Neuronal stem cell (in vitro differentiated cells): ENCODE measurements at regions not wholly inside any gene's neighbourhood (a gene's known extent, or its start where the extent isn't known, plus 50 kb on each side); places are given as distances from the start of the nearest gene placed in this dataset.

Source experiments
- DNase-seq: peaks from one replicate; pipeline ENCODE4 v3.0.0-alpha.2; 2013; ENCODE audit warnings: low spot score
- H2AFZ ChIP-seq: one replicate; pipeline ENCODE4 v1.6.1; 2013; ENCODE audit warnings: mild to moderate bottlenecking, low read length, inconsistent platforms
- H2AK5ac ChIP-seq: 2 replicates; pipeline ENCODE4 v1.6.1; 2013; ENCODE audit warnings: low read depth, mild to moderate bottlenecking, inconsistent platforms, low read length, moderate library complexity, mixed read lengths
- H2BK120ac ChIP-seq: 2 replicates; pipeline ENCODE4 v1.6.1; 2013; ENCODE audit warnings: low read depth, mild to moderate bottlenecking, inconsistent platforms, low read length, moderate library complexity, mixed read lengths
- H2BK12ac ChIP-seq: one replicate; pipeline ENCODE4 v1.6.1; 2013; ENCODE audit warnings: low read length, inconsistent platforms
- H2BK15ac ChIP-seq: 2 replicates; pipeline ENCODE4 v1.6.1; 2013; ENCODE audit warnings: mild to moderate bottlenecking, low read length, inconsistent platforms, mixed read lengths
- H2BK5ac ChIP-seq: one replicate; pipeline ENCODE4 v1.6.1; 2013; ENCODE audit warnings: inconsistent platforms, mild to moderate bottlenecking, low read length, moderate library complexity
- H3K14ac ChIP-seq: one replicate; pipeline ENCODE4 v1.6.1; 2013; ENCODE audit warnings: low read length, inconsistent platforms
- H3K18ac ChIP-seq: 2 replicates; pipeline ENCODE4 v1.6.1; 2013; ENCODE audit warnings: low read length, inconsistent platforms
- H3K23ac ChIP-seq: 2 replicates; pipeline ENCODE4 v1.6.1; 2013; ENCODE audit warnings: low read depth, mild to moderate bottlenecking, mixed read lengths, low read length, inconsistent platforms; ENCODE audit not compliant: poor library complexity
- H3K27ac ChIP-seq: replicated peaks from 3 replicates; pipeline ENCODE4 v1.5.1; 2013; ENCODE audit warnings: low read length, inconsistent platforms
- H3K27me3 ChIP-seq, 3 experiments: 2 replicates each; pipeline ENCODE4 v1.6.1; 2013; ENCODE audit warnings: low read length in 3 of 3, mild to moderate bottlenecking in 2 of 3, inconsistent platforms in 1 of 3, low read depth in 1 of 3, mixed read lengths in 1 of 3, moderate library complexity in 1 of 3; ENCODE audit not compliant: control insufficient read depth in 3 of 3, insufficient read depth in 3 of 3
- H3K36me3 ChIP-seq, 2 donors: replicated peaks in 1 of 2; 2 replicates each; pipeline ENCODE4 v1.6.1; 2013; ENCODE audit warnings: low read length in 2 of 2; ENCODE audit not compliant: control insufficient read depth in 2 of 2, insufficient read depth in 2 of 2
- H3K4ac ChIP-seq: 2 replicates; pipeline ENCODE4 v1.6.1; 2013; ENCODE audit warnings: inconsistent platforms, mild to moderate bottlenecking, low read length, moderate library complexity
- H3K4me1 ChIP-seq, 2 donors: 1 replicate in 1 of 2; 2 replicates in 1 of 2; pipeline ENCODE4 v1.6.1; 2013; ENCODE audit warnings: low read length in 2 of 2, low read depth in 1 of 2; ENCODE audit not compliant: control insufficient read depth in 2 of 2, insufficient read depth in 1 of 2
- H3K4me2 ChIP-seq: one replicate; pipeline ENCODE4 v1.6.1; 2013; ENCODE audit warnings: mild to moderate bottlenecking, low read length, inconsistent platforms; ENCODE audit not compliant: insufficient read depth, poor library complexity, severe bottlenecking
- H3K4me3 ChIP-seq, 2 donors: 2 replicates each; pipeline ENCODE4 v1.5.1; 2013; ENCODE audit warnings: low read length in 2 of 2, mild to moderate bottlenecking in 2 of 2, inconsistent platforms in 1 of 2, moderate library complexity in 1 of 2
- H3K79me1 ChIP-seq: one replicate; pipeline ENCODE4 v1.6.1; 2013; ENCODE audit warnings: low read depth, mild to moderate bottlenecking, inconsistent platforms, low read length, moderate library complexity
- H3K9ac ChIP-seq: one replicate; pipeline ENCODE4 v1.6.1; 2013; ENCODE audit warnings: mild to moderate bottlenecking, low read depth, low read length, inconsistent platforms; ENCODE audit not compliant: poor library complexity
- H3K9me3 ChIP-seq, 2 donors: replicated peaks in 1 of 2; 2 replicates each; pipeline versions ENCODE3 to v1.6.1; 2013; ENCODE audit warnings: low read length in 2 of 2, mild to moderate bottlenecking in 2 of 2, inconsistent platforms in 1 of 2, low read depth in 1 of 2, mixed read lengths in 1 of 2, moderate library complexity in 1 of 2; ENCODE audit not compliant: control insufficient read depth in 2 of 2, insufficient read depth in 1 of 2
- H4K8ac ChIP-seq: one replicate; pipeline ENCODE4 v1.6.1; 2013; ENCODE audit warnings: low read depth, mild to moderate bottlenecking, inconsistent platforms, low read length, moderate library complexity
- H4K91ac ChIP-seq: one replicate; pipeline ENCODE4 v1.6.1; 2013; ENCODE audit warnings: low read length, low read depth, mild to moderate bottlenecking, inconsistent platforms; ENCODE audit not compliant: poor library complexity
- WGBS, 2 donors: extraction: QIAGEN DNeasy Blood & Tissue Kit; methylation state at CpG; one replicate each; pipeline ENCODE4 v1.1.7; 2013; ENCODE audit warnings: missing lambda C conversion rate in 2 of 2, mixed read lengths in 1 of 2; ENCODE audit not compliant: insufficient read length in 2 of 2, insufficient replicate concordance in 1 of 2; ENCODE audit errors: extremely low coverage in 2 of 2; 5-methylcytosine and 5-hydroxymethylcytosine counted together

GRCh38 chr10:91566115-91566514, 66.8 kb downstream of the PPP1R3C start:
- Histone ChIP-seq H2BK5ac (no peak overlapping the region), H3K9ac (no peak overlapping the region), H3K4me3 (no peak overlapping the region), H3K23ac (no peak overlapping the region), H2BK12ac (no peak overlapping the region), H3K4me2 (no peak overlapping the region), H2BK15ac (no peak overlapping the region), H3K9me3 (no peaks in the 10 kb centered on the region), H3K4me1 (peaks cover 0 to 3% of the 10 kb centered on the region in 2 donors), H3K4ac (no peak overlapping the region), H2BK120ac (no peak overlapping the region), H4K8ac (no peak overlapping the region), H2AK5ac (no peak overlapping the region), H3K14ac (no peak overlapping the region), H3K18ac (no peak overlapping the region), H3K36me3 (no peaks in the 10 kb centered on the region), H2AFZ (no peak overlapping the region), H3K79me1 (no peaks in the 10 kb centered on the region), H4K91ac (no peak overlapping the region), H3K27me3 (no peaks in the 10 kb centered on the region), H3K27ac (no peak overlapping the region)
- no CpG with 5 or more reads among the region's 3 CpGs for WGBS, 2 donors
- no peak for DNase-seq

DNA sequence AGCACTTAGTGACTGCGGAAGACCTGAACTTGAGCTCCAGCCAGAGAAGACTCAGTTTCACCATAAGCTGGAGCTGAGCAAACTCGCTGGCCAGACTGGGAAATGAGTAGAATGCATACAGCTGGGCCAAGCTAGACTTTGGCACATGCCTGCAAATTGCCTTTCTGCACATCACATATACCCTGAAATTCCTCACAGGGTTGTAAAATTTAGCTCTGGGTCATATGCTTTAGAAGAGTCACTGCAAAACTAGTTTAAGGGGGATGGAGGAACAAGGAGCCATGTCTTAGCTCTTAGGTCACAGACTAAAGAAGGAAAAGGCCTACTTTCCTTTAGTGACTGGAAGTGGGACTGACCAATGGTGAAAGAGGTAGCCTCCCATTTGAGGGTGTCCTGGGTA, 67.6 kb downstream of the PPP1R3C start:
- WGBS, 2 donors = no CpG with 5 or more reads among the region's 2 CpGs

GRCh38 chr10:91564508-91564907, 68.4 kb downstream of the PPP1R3C start:
- Histone ChIP-seq H3K9ac (no peak overlapping the region), H3K79me1 (no peaks in the 10 kb centered on the region), H3K36me3 (no peaks in the 10 kb centered on the region), H3K14ac (no peak overlapping the region), H3K27ac (no peak overlapping the region), H2AFZ (no peak overlapping the region), H2AK5ac (no peak overlapping the region), H2BK12ac (no peak overlapping the region), H3K4me3 (no peak overlapping the region), H3K27me3 (no peaks in the 10 kb centered on the region), H3K9me3 (no peaks in the 10 kb centered on the region), H4K91ac (no peak overlapping the region), H2BK120ac (no peak overlapping the region), H4K8ac (no peak overlapping the region), H2BK15ac (no peak overlapping the region), H2BK5ac (no peak overlapping the region), H3K18ac (no peak overlapping the region), H3K4ac (no peak overlapping the region), H3K23ac (no peak overlapping the region), H3K4me1 (no peaks in the 10 kb centered on the region), H3K4me2 (no peak overlapping the region)
- no peak for DNase-seq
- no CpG with 5 or more reads among the region's 4 CpGs for WGBS, 2 donors

More for the DNA sequence above, 67.6 kb downstream of the PPP1R3C start:
- no peak overlapping the region for H3K18ac ChIP-seq
- no peaks in the 10 kb centered on the region for H3K36me3 ChIP-seq
- H2BK5ac ChIP-seq = no peak overlapping the region
- no peaks in the 10 kb centered on the region for H3K79me1 ChIP-seq
- no peak overlapping the region for H3K27ac ChIP-seq
- H2BK15ac ChIP-seq = no peak overlapping the region
- H3K4me3 ChIP-seq = no peak overlapping the region
- H3K4me2 ChIP-seq = no peak overlapping the region
- no peak overlapping the region for H2AFZ ChIP-seq
- no peak overlapping the region for H3K9ac ChIP-seq
- H2AK5ac ChIP-seq = no peak overlapping the region
- no peak overlapping the region for H4K91ac ChIP-seq
- no peak overlapping the region for H3K14ac ChIP-seq
- H3K27me3 ChIP-seq = no peaks in the 10 kb centered on the region
- no peak overlapping the region for H3K23ac ChIP-seq
- H3K4me1 ChIP-seq = peaks cover 0 to under 1% of the 10 kb centered on the region in 2 donors
- H3K4ac ChIP-seq = no peak overlapping the region
- no peaks in the 10 kb centered on the region for H3K9me3 ChIP-seq
- no peak overlapping the region for H2BK12ac ChIP-seq
- no peak for DNase-seq
- no peak overlapping the region for H4K8ac ChIP-seq
- no peak overlapping the region for H2BK120ac ChIP-seq
